ENCODE measurements at regions not wholly inside any gene's neighbourhood (a gene's known extent, or its start where the extent isn't known, plus 50 kb on each side); places are given as distances from the start of the nearest gene placed in this dataset.

DNA sequence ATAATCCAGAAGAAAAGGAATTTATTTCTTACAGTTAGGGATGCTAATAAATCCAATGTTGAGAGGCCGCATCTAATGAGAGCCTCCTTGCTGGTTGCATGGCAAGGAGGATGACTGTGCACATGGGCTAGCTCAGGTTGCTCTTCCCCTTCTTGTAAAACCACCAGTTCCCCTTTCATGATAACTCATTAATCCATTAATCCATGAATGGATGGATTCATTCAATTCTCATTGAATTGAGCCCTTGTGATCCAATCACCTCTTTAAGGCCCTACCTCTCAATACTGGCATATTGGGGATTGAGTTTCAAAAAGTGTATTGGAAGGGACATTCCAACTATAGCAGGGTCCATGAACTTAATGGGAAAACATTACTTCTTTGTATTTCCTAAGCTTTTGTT is 149.5 kb downstream of the BMP2 start:
- TF ChIP-seq, protein P1, sequence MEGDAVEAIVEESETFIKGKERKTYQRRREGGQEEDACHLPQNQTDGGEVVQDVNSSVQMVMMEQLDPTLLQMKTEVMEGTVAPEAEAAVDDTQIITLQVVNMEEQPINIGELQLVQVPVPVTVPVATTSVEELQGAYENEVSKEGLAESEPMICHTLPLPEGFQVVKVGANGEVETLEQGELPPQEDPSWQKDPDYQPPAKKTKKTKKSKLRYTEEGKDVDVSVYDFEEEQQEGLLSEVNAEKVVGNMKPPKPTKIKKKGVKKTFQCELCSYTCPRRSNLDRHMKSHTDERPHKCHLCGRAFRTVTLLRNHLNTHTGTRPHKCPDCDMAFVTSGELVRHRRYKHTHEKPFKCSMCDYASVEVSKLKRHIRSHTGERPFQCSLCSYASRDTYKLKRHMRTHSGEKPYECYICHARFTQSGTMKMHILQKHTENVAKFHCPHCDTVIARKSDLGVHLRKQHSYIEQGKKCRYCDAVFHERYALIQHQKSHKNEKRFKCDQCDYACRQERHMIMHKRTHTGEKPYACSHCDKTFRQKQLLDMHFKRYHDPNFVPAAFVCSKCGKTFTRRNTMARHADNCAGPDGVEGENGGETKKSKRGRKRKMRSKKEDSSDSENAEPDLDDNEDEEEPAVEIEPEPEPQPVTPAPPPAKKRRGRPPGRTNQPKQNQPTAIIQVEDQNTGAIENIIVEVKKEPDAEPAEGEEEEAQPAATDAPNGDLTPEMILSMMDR (IDR thresholded peaks at IDR 0.05): no peak
- TF ChIP-seq POLR2A (IDR thresholded peaks at IDR 0.05): no peak
